H1 (cell line): ENCODE measurements at regions not wholly inside any gene's neighbourhood (a gene's known extent, or its start where the extent isn't known, plus 50 kb on each side); places are given as distances from the start of the nearest gene placed in this dataset.
"Not testable (repeated sequence)": the region's sequence is repeated elsewhere in the genome, so short reads cannot be mapped to it uniquely, and the experiment has no call there.

Experiments used
- CTCF ChIA-PET: fragments of 300-600 bp; sonication (Branson Sonifier 250); formaldehyde crosslinking; loops from one replicate; lab custom pipeline; 2021; ENCODE audit not compliant: partially characterized antibody; lab: Charles Lee
- POLR2A ChIA-PET: fragments of 300-600 bp; sonication (Branson Sonifier 250); formaldehyde crosslinking; loops from one replicate; lab custom pipeline; 2021; ENCODE audit warnings: inconsistent platforms; ENCODE audit not compliant: partially characterized antibody; lab: Charles Lee
- DNase-seq, 2 experiments: peaks; one replicate each; pipeline versions ENCODE4 v3.0.0 to v3.0.0-alpha.2; 2010 to 2022; ENCODE audit warnings: low spot score in 2 of 2, low read depth in 1 of 2, mixed read lengths in 1 of 2
- FAIRE-seq: peaks from 2 replicates; lab custom pipeline; 2011; peaks lifted over from hg19 to GRCh38; lab: Jason Lieb, UNC
- H2AFZ ChIP-seq: 2 replicates; pipeline ENCODE4 v1.8.1; 2012; ENCODE audit warnings: low read length, inconsistent platforms
- H2AK5ac ChIP-seq: 2 replicates; pipeline ENCODE4 v1.6.1; 2013; ENCODE audit warnings: low read depth, low read length
- H2BK120ac ChIP-seq: replicated peaks from 2 replicates; pipeline ENCODE3; 2013; ENCODE audit warnings: low read depth, low read length, inconsistent platforms
- H2BK12ac ChIP-seq: 2 replicates; pipeline ENCODE4 v1.6.1; 2013; ENCODE audit warnings: low read depth, low read length
- H2BK15ac ChIP-seq: 2 replicates; pipeline ENCODE4 v1.6.1; 2013; ENCODE audit warnings: low read length
- H2BK20ac ChIP-seq: 2 replicates; pipeline ENCODE4 v1.6.1; 2013; ENCODE audit warnings: low read length
- H2BK5ac ChIP-seq: 2 replicates; pipeline ENCODE4 v1.6.1; 2013; ENCODE audit warnings: low read depth, low read length
- H3K14ac ChIP-seq: 2 replicates; pipeline ENCODE4 v1.6.1; 2013; ENCODE audit warnings: inconsistent platforms; ENCODE audit not compliant: insufficient read length
- H3K18ac ChIP-seq: 2 replicates; pipeline ENCODE4 v1.6.1; 2013; ENCODE audit warnings: low read length; ENCODE audit errors: extremely low read depth
- H3K23ac ChIP-seq: 2 replicates; pipeline ENCODE4 v1.6.1; 2013; ENCODE audit warnings: inconsistent platforms; ENCODE audit not compliant: insufficient read length
- H3K23me2 ChIP-seq: 2 replicates; pipeline ENCODE4 v1.6.1; 2013; ENCODE audit warnings: low read depth, low read length
- H3K27ac ChIP-seq: 2 replicates; pipeline ENCODE4 v1.6.1; 2011; ENCODE audit warnings: low read depth, low read length, inconsistent platforms
- H3K27me3 ChIP-seq, 4 experiments: replicated peaks in 1 of 4; 1 replicate in 1 of 4; 2 replicates in 3 of 4; pipeline versions ENCODE4 v1.6.1 to v1.8.1; 2011 to 2013; ENCODE audit warnings: low read length in 3 of 4, mild to moderate bottlenecking in 3 of 4, inconsistent platforms in 2 of 4, mixed read lengths in 2 of 4, moderate library complexity in 1 of 4; ENCODE audit not compliant: control insufficient read depth in 3 of 4, insufficient read depth in 3 of 4; ENCODE audit errors: extremely low read depth in 1 of 4
- H3K36me3 ChIP-seq, 4 experiments: 2 replicates each; pipeline versions ENCODE4 v1.6.1 to v1.8.1; 2011 to 2013; ENCODE audit warnings: mild to moderate bottlenecking in 4 of 4, low read length in 3 of 4, moderate library complexity in 2 of 4, control low read depth in 1 of 4, inconsistent platforms in 1 of 4; ENCODE audit not compliant: insufficient read depth in 4 of 4, control insufficient read depth in 2 of 4
- H3K4ac ChIP-seq: replicated peaks from 2 replicates; pipeline ENCODE3; 2013; ENCODE audit warnings: low read length, low read depth, mixed read lengths, inconsistent platforms; ENCODE audit not compliant: insufficient read length
- H3K4me1 ChIP-seq, 4 experiments: replicated peaks in 1 of 4; 1 replicate in 1 of 4; 2 replicates in 3 of 4; pipeline versions ENCODE4 v1.6.1 to v1.8.1; 2011 to 2013; ENCODE audit warnings: low read length in 3 of 4, inconsistent platforms in 2 of 4, mixed read lengths in 1 of 4; ENCODE audit not compliant: insufficient read depth in 4 of 4, control insufficient read depth in 3 of 4
- H3K4me2 ChIP-seq, 2 experiments: 2 replicates each; pipeline versions ENCODE4 v1.6.1 to v1.8.1; 2011 to 2013; ENCODE audit warnings: low read depth in 2 of 2, low read length in 2 of 2, control low read depth in 1 of 2, inconsistent platforms in 1 of 2, mild to moderate bottlenecking in 1 of 2; ENCODE audit not compliant: insufficient read depth in 1 of 2
- H3K4me3 ChIP-seq, 4 experiments: fragments of 200-600, 300-600 bp in 1 of 4; sonication (generic), shearing (Covaris generic), sonication (Bioruptor Twin) in 1 of 4; 2 replicates each; pipeline versions ENCODE4 v1.5.1 to v1.8.1; 2011 to 2016; ENCODE audit warnings: low read length in 4 of 4, low read depth in 3 of 4, control low read depth in 2 of 4, inconsistent platforms in 2 of 4, mild to moderate bottlenecking in 2 of 4, mixed read lengths in 1 of 4, moderate library complexity in 1 of 4; ENCODE audit not compliant: insufficient read depth in 2 of 4; ENCODE audit errors: extremely low read depth in 1 of 4
- H3K56ac ChIP-seq: replicated peaks from 2 replicates; pipeline ENCODE3; 2013; ENCODE audit warnings: low read depth, mild to moderate bottlenecking, mixed read lengths, low read length, inconsistent platforms; ENCODE audit not compliant: insufficient read length
- H3K79me1 ChIP-seq: 2 replicates; pipeline ENCODE4 v1.6.1; 2013; ENCODE audit warnings: low read depth, low read length, control low read depth
- H3K79me2 ChIP-seq, 2 experiments: 2 replicates each; pipeline versions ENCODE4 v1.6.1 to v1.8.1; 2012 to 2013; ENCODE audit warnings: low read length in 2 of 2, mild to moderate bottlenecking in 2 of 2, inconsistent platforms in 1 of 2; ENCODE audit not compliant: insufficient read depth in 2 of 2, control insufficient read depth in 1 of 2
- H3K9ac ChIP-seq, 4 experiments: replicated peaks in 1 of 4; 1 replicate in 1 of 4; 2 replicates in 3 of 4; pipeline versions ENCODE4 v1.6.1 to v1.8.1; 2011 to 2013; ENCODE audit warnings: low read depth in 3 of 4, low read length in 3 of 4, control low read depth in 2 of 4, mild to moderate bottlenecking in 2 of 4, moderate library complexity in 2 of 4, inconsistent platforms in 1 of 4; ENCODE audit errors: extremely low read depth in 1 of 4
- H3K9me3 ChIP-seq, 2 experiments: 2 replicates each; pipeline versions ENCODE4 v1.6.1 to v1.8.1; 2012 to 2013; ENCODE audit warnings: mild to moderate bottlenecking in 2 of 2, moderate library complexity in 2 of 2, control low read depth in 1 of 2, inconsistent platforms in 1 of 2, low read depth in 1 of 2, low read length in 1 of 2, mixed read lengths in 1 of 2; ENCODE audit not compliant: insufficient read depth in 2 of 2
- H4K20me1 ChIP-seq, 2 experiments: replicated peaks in 1 of 2; 2 replicates each; pipeline versions ENCODE3 to v1.8.1; 2011 to 2013; ENCODE audit warnings: inconsistent platforms in 2 of 2, low read length in 2 of 2, mild to moderate bottlenecking in 1 of 2; ENCODE audit not compliant: insufficient read depth in 2 of 2, control insufficient read depth in 1 of 2
- H4K5ac ChIP-seq: 2 replicates; pipeline ENCODE4 v1.6.1; 2013; ENCODE audit warnings: low read length, low read depth, mixed read lengths, inconsistent platforms; ENCODE audit not compliant: insufficient read length
- H4K8ac ChIP-seq: 2 replicates; pipeline ENCODE4 v1.8.0; 2013; ENCODE audit warnings: mild to moderate bottlenecking, moderate library complexity, low read length, inconsistent platforms; ENCODE audit not compliant: insufficient read depth; ENCODE audit errors: extremely low read depth
- H4K91ac ChIP-seq: replicated peaks from 2 replicates; pipeline ENCODE3; 2013; ENCODE audit warnings: low read length, mixed read lengths, inconsistent platforms; ENCODE audit not compliant: insufficient read length
- WGBS, 2 experiments: shearing (Covaris generic) in 1 of 2; methylation state at CpG; one replicate each; pipeline versions ENCODE4 v1.1.6 to v1.1.7; 2013 to 2015; ENCODE audit warnings: low lambda C conversion rate in 2 of 2, mixed read lengths in 2 of 2, inconsistent platforms in 1 of 2, low coverage in 1 of 2, missing lambda C conversion rate in 1 of 2; ENCODE audit not compliant: insufficient replicate concordance in 2 of 2, insufficient coverage in 1 of 2, insufficient read length in 1 of 2; ENCODE audit errors: extremely low coverage in 1 of 2, missing lambda C conversion rate in 1 of 2; 5-methylcytosine and 5-hydroxymethylcytosine counted together

DNA sequence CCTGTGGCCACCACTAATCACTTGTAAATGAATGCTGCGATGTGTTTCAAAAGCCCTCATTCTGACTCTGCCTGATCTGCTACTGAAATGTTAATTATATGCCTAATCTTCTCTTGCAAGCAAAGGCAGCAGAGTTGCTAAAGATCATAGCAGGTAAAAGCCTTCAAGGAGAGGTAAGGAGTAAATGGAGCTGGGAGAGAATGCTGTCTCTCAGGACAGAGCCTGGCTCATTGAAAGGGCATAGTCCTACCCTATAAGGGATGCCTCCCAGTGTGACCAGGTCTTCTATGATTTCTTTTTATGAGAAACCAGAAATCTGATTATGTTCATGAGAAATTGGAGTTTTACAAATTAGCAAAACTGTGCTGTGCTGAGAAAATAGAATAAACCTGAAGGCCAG, 88.2 kb upstream of the ZNF658 start:
- H2BK15ac ChIP-seq, H2AK5ac ChIP-seq, H2BK20ac ChIP-seq, H3K56ac ChIP-seq, H4K20me1 ChIP-seq, H3K23ac ChIP-seq, H3K23me2 ChIP-seq, H3K4me1 ChIP-seq, H3K14ac ChIP-seq, H2AFZ ChIP-seq, H3K27me3 ChIP-seq, H2BK5ac ChIP-seq, H3K79me2 ChIP-seq, H3K9ac ChIP-seq, POLR2A ChIA-PET, FAIRE-seq, H4K8ac ChIP-seq, H3K18ac ChIP-seq, H3K9me3 ChIP-seq, CTCF ChIA-PET, H3K4me3 ChIP-seq, DNase-seq, H2BK120ac ChIP-seq, H4K91ac ChIP-seq, H3K36me3 ChIP-seq, H2BK12ac ChIP-seq, H4K5ac ChIP-seq, H3K4ac ChIP-seq, H3K79me1 ChIP-seq: not testable (repeated sequence)
- peak overlapping the region; percentile 34 to 57; a peak in 3 of 4 replicates for H3K4me2 ChIP-seq
- peak overlapping the region; percentile 77; the same call in 1 of the 2 replicates for H3K27ac ChIP-seq
- WGBS, 2 experiments, result no CpG with 5 or more reads among the region's 1 CpG

DNA sequence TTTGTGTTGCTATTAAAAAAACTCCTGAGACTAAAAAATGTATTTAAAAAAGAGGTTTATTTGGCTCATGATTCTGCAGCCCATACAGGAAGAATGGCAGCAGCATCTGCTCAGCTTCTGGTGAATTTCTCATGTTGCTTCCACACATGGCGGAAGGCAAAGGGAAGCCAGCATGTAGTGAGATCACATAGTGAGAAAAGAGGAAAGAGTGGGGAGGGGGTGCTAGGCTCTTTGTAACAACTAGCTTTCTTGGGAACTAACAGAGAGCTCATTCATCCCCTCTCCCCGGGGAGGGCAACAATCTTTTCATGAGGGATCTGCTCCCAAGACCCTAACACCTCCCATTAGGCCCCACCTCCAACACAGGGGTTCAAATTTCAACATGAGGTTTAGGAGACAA, 87.6 kb upstream of the ZNF658 start:
- H4K5ac ChIP-seq, CTCF ChIA-PET, H2AFZ ChIP-seq, H3K23me2 ChIP-seq, H2BK120ac ChIP-seq, H3K9ac ChIP-seq, DNase-seq, H3K9me3 ChIP-seq, H3K79me1 ChIP-seq, H4K8ac ChIP-seq, H2BK20ac ChIP-seq, H3K23ac ChIP-seq, POLR2A ChIA-PET, FAIRE-seq, H3K27ac ChIP-seq, H3K56ac ChIP-seq, H3K27me3 ChIP-seq, H3K4me1 ChIP-seq, H3K4ac ChIP-seq, H3K79me2 ChIP-seq, H4K20me1 ChIP-seq, H3K14ac ChIP-seq, H2BK12ac ChIP-seq, H3K18ac ChIP-seq, H2BK15ac ChIP-seq, H2BK5ac ChIP-seq, H2AK5ac ChIP-seq, H4K91ac ChIP-seq, H3K36me3 ChIP-seq: not testable (repeated sequence)
- H3K4me3 ChIP-seq, result peak overlapping the region in 1 of 4 experiments; percentile 42; a peak in 1 of 8 replicates
- 9% methylated on average over 2 of the region's 2 CpGs; no CpG with 5 or more reads in 1 of the 2 experiments for WGBS, 2 experiments
- H3K4me2 ChIP-seq, result peak overlapping the region; percentile 34 to 46; a peak in 3 of 4 replicates
